HG03159 (cell line): ENCODE measurements at regions not wholly inside any gene's neighbourhood (a gene's known extent, or its start where the extent isn't known, plus 50 kb on each side); places are given as distances from the start of the nearest gene placed in this dataset.
"Not testable (repeated sequence)": the region's sequence is repeated elsewhere in the genome, so short reads cannot be mapped to it uniquely, and the experiment has no call there.

Experiments used
- ATAC-seq: cut with Tn5 transposase; IDR thresholded peaks from one replicate; pipeline ENCODE4 v1.9.1; 2021; ENCODE audit warnings: mild to moderate bottlenecking, moderate library complexity; ENCODE audit not compliant: unreplicated experiment

GRCh38 chr17:70510288-70510687 lies 341.0 kb downstream of the KCNJ2 start:
- no peak for ATAC-seq

- ATAC-seq = no peak
These were observed 348.5 kb downstream of the KCNJ2 start for GRCh38 chr17:70517816-70518215.

- no peak for ATAC-seq
These were observed 350.0 kb downstream of the KCNJ2 start for GRCh38 chr17:70519300-70519699.

GRCh38 chr17:70520447-70520846 lies 351.1 kb downstream of the KCNJ2 start:
- ATAC-seq = no peak

GRCh38 chr17:70520956-70521355 lies 351.6 kb downstream of the KCNJ2 start:
- no peak for ATAC-seq

- no peak for ATAC-seq
These were observed 352.5 kb downstream of the KCNJ2 start for GRCh38 chr17:70521821-70522256.

- no peak for ATAC-seq
These were observed 354.1 kb downstream of the KCNJ2 start for GRCh38 chr17:70523426-70523825.

- not testable (repeated sequence) for ATAC-seq
These were observed 355.7 kb downstream of the KCNJ2 start for GRCh38 chr17:70525035-70525434.

GRCh38 chr17:70525961-70526360 lies 356.6 kb downstream of the KCNJ2 start:
- no peak for ATAC-seq

GRCh38 chr17:70527364-70527888 lies 358.1 kb downstream of the KCNJ2 start:
- no peak for ATAC-seq

- no peak for ATAC-seq
These were observed 364.1 kb downstream of the KCNJ2 start for GRCh38 chr17:70533427-70533826.

- ATAC-seq = no peak
These were observed 366.7 kb downstream of the KCNJ2 start for GRCh38 chr17:70535986-70536385.

GRCh38 chr17:70539132-70539924 lies 370.0 kb downstream of the KCNJ2 start:
- ATAC-seq = no peak

GRCh38 chr17:70542876-70543275 lies 373.5 kb downstream of the KCNJ2 start:
- no peak for ATAC-seq

GRCh38 chr17:70544317-70544716 lies 375.0 kb downstream of the KCNJ2 start:
- ATAC-seq = no peak

GRCh38 chr17:70552230-70552981 lies 383.1 kb downstream of the KCNJ2 start:
- peak; percentile 49 for ATAC-seq

- ATAC-seq = no peak
These were observed 383.6 kb downstream of the KCNJ2 start for GRCh38 chr17:70552982-70553334.

- ATAC-seq = no peak
These were observed 386.4 kb downstream of the KCNJ2 start for GRCh38 chr17:70555723-70556122.

GRCh38 chr17:70558821-70559220 lies 389.5 kb downstream of the KCNJ2 start:
- no peak for ATAC-seq

GRCh38 chr17:70560471-70560870 lies 391.1 kb downstream of the KCNJ2 start:
- ATAC-seq = no peak

- ATAC-seq = no peak
These were observed 392.8 kb downstream of the KCNJ2 start for GRCh38 chr17:70562137-70562536.

GRCh38 chr17:70563281-70563820 lies 394.0 kb downstream of the KCNJ2 start:
- no peak for ATAC-seq
